CD14-positive monocyte (primary cell): ENCODE measurements at regions not wholly inside any gene's neighbourhood (a gene's known extent, or its start where the extent isn't known, plus 50 kb on each side); places are given as distances from the start of the nearest gene placed in this dataset.

Experiments used
- DNase-seq, 3 donors: peaks; one replicate each; pipeline ENCODE4 v3.0.0-alpha.2; 2011 to 2022
- H2AFZ ChIP-seq: 2 replicates; pipeline ENCODE4 v1.6.0; 2012; ENCODE audit warnings: mild to moderate bottlenecking, low read depth, low read length, inconsistent platforms; ENCODE audit not compliant: insufficient read depth, poor library complexity, severe bottlenecking
- H3K27ac ChIP-seq, 2 donors: 1 replicate in 1 of 2; 2 replicates in 1 of 2; pipeline ENCODE4 v1.5.1; 2012 to 2013; ENCODE audit warnings: low read length in 2 of 2, control low read depth in 1 of 2, inconsistent platforms in 1 of 2, low read depth in 1 of 2, mild to moderate bottlenecking in 1 of 2
- H3K27me3 ChIP-seq, 2 donors: one replicate each; pipeline versions ENCODE4 v1.6.0 to v1.6.1; 2011 to 2013; ENCODE audit warnings: low read length in 2 of 2; ENCODE audit not compliant: control insufficient read depth in 2 of 2, insufficient read depth in 2 of 2
- H3K36me3 ChIP-seq, 2 donors: replicated peaks in 1 of 2; 1 replicate in 1 of 2; 2 replicates in 1 of 2; pipeline versions ENCODE4 v1.5.1 to v1.6.1; 2012 to 2013; ENCODE audit warnings: low read length in 2 of 2, control low read depth in 1 of 2, inconsistent platforms in 1 of 2, mild to moderate bottlenecking in 1 of 2; ENCODE audit not compliant: insufficient read depth in 2 of 2, control insufficient read depth in 1 of 2
- H3K4me1 ChIP-seq, 2 donors: 1 replicate in 1 of 2; 2 replicates in 1 of 2; pipeline versions ENCODE4 v1.5.1 to v1.6.1; 2012 to 2013; ENCODE audit warnings: low read length in 2 of 2, control low read depth in 1 of 2, inconsistent platforms in 1 of 2, mild to moderate bottlenecking in 1 of 2, moderate library complexity in 1 of 2; ENCODE audit not compliant: insufficient read depth in 2 of 2, control insufficient read depth in 1 of 2
- H3K4me2 ChIP-seq: replicated peaks from 2 replicates; pipeline ENCODE3; 2012; ENCODE audit warnings: low read length, moderate library complexity, mild to moderate bottlenecking; ENCODE audit not compliant: poor library complexity, severe bottlenecking; ENCODE audit errors: extremely low read depth
- H3K4me3 ChIP-seq, 3 experiments: fragments of 200-600 bp in 1 of 3; sonication (generic) in 1 of 3; replicated peaks in 1 of 3; 1 replicate in 2 of 3; 2 replicates in 1 of 3; pipeline ENCODE4 v1.5.1; 2011 to 2013; ENCODE audit warnings: low read length in 3 of 3, mild to moderate bottlenecking in 3 of 3, control low read depth in 2 of 3, low read depth in 2 of 3, inconsistent platforms in 1 of 3, moderate library complexity in 1 of 3
- H3K79me2 ChIP-seq: 2 replicates; pipeline ENCODE4 v1.6.0; 2012; ENCODE audit warnings: mild to moderate bottlenecking, control low read depth, inconsistent platforms, low read length, moderate library complexity; ENCODE audit not compliant: insufficient read depth
- H3K9ac ChIP-seq: 2 replicates; pipeline ENCODE4 v1.6.0; 2017; ENCODE audit warnings: low read length, mild to moderate bottlenecking; ENCODE audit not compliant: insufficient read depth, poor library complexity, severe bottlenecking
- H3K9me3 ChIP-seq, 2 donors: replicated peaks in 1 of 2; 1 replicate in 1 of 2; 2 replicates in 1 of 2; pipeline versions ENCODE4 v1.5.1 to v1.6.1; 2012 to 2013; ENCODE audit warnings: low read length in 2 of 2, control low read depth in 1 of 2; ENCODE audit not compliant: control insufficient read depth in 1 of 2, insufficient read depth in 1 of 2
- H4K20me1 ChIP-seq: 2 replicates; pipeline ENCODE4 v1.6.0; 2012; ENCODE audit warnings: mild to moderate bottlenecking, low read length, control low read depth, moderate library complexity; ENCODE audit not compliant: insufficient read depth
- H3K27ac Mint-ChIP-seq, 7 donors: one replicate each; pipeline ENCODE4 v1.8.0; 2020; ENCODE audit warnings: mild to moderate bottlenecking in 7 of 7, mixed read lengths in 7 of 7, moderate library complexity in 6 of 7, inconsistent platforms in 2 of 7
- H3K27me3 Mint-ChIP-seq, 3 donors: one replicate each; pipeline ENCODE4 v1.8.0; 2021 to 2022; ENCODE audit warnings: low read depth in 3 of 3, mild to moderate bottlenecking in 3 of 3, mixed read lengths in 3 of 3, moderate library complexity in 3 of 3, inconsistent platforms in 1 of 3
- H3K36me3 Mint-ChIP-seq, 2 donors: one replicate each; pipeline ENCODE4 v1.8.0; 2020; ENCODE audit warnings: mixed read lengths in 2 of 2, inconsistent platforms in 1 of 2, mild to moderate bottlenecking in 1 of 2
- H3K4me1 Mint-ChIP-seq: one replicate; pipeline ENCODE4 v1.8.0; 2020; ENCODE audit warnings: mild to moderate bottlenecking, mixed read lengths
- H3K4me3 Mint-ChIP-seq, 2 donors: one replicate each; pipeline ENCODE4 v1.8.0; 2020; ENCODE audit warnings: mild to moderate bottlenecking in 2 of 2, mixed read lengths in 2 of 2, moderate library complexity in 1 of 2
- H3K9me3 Mint-ChIP-seq, 7 donors: one replicate each; pipeline ENCODE4 v1.8.0; 2020 to 2022; ENCODE audit warnings: mixed read lengths in 7 of 7, mild to moderate bottlenecking in 6 of 7, moderate library complexity in 6 of 7, inconsistent platforms in 2 of 7
- CTCF ChIP-seq: fragments of 200-600 bp; IDR thresholded peaks from one replicate; pipeline ENCODE4 v1.8.0; 2022; ENCODE audit warnings: antibody characterized with exemption, mild to moderate bottlenecking
- WGBS: methylation state at CpG from one replicate; pipeline ENCODE4 v1.1.5; 2013; ENCODE audit warnings: missing lambda C conversion rate; ENCODE audit not compliant: insufficient coverage; 5-methylcytosine and 5-hydroxymethylcytosine counted together
- intact Hi-C, 2 donors: fragments of 100-400 bp; cut with micrococcal nuclease; formaldehyde crosslinking; loops; one replicate each; pipeline versions ENCODE4 v1.15.0 to v1.15.1; 2023

- Mint-ChIP-seq H3K9me3 (peaks cover 12 to 26% (median 18%) of the 10 kb centered on the region in 7 donors), H3K27me3 (peaks cover 0 to 7% (median 2%) of the 10 kb centered on the region in 3 donors), H3K27ac (peak overlapping the region in 2 of 7 donors; percentile 25 to 46), H3K4me3 (no peak overlapping the region), H3K36me3 (no peaks in the 10 kb centered on the region), H3K4me1 (no peaks in the 10 kb centered on the region)
- intact Hi-C loops = no loop called here
- no peak overlapping the region for H3K4me2 ChIP-seq
- no peak for DNase-seq
- 94% methylated on average over 4 of the region's 9 CpGs for WGBS
- no peaks in the 10 kb centered on the region for H3K79me2 ChIP-seq
- H3K27me3 ChIP-seq = no peaks in the 10 kb centered on the region
- no peaks in the 10 kb centered on the region for H3K4me1 ChIP-seq
- no peaks in the 10 kb centered on the region for H4K20me1 ChIP-seq
- TF ChIP-seq CTCF = no peak
- H3K4me3 ChIP-seq = no peak overlapping the region
- H2AFZ ChIP-seq = no peak overlapping the region
- no peaks in the 10 kb centered on the region for H3K36me3 ChIP-seq
- H3K9me3 ChIP-seq = peaks cover 0 to 20% of the 10 kb centered on the region in 2 donors
- H3K27ac ChIP-seq = no peak overlapping the region
- no peak overlapping the region for H3K9ac ChIP-seq
Observed at GRCh38 chr10:20369863-20370736, 527.0 kb downstream of the NEBL start.

- Histone ChIP-seq H3K36me3 (no peaks in the 10 kb centered on the region), H3K27me3 (no peaks in the 10 kb centered on the region), H3K4me3 (no peak overlapping the region), H3K4me2 (no peak overlapping the region), H3K4me1 (no peaks in the 10 kb centered on the region), H3K9me3 (peaks cover 0 to 5% of the 10 kb centered on the region in 2 donors), H2AFZ (no peak overlapping the region), H3K79me2 (no peaks in the 10 kb centered on the region), H3K9ac (no peak overlapping the region), H4K20me1 (no peaks in the 10 kb centered on the region), H3K27ac (no peak overlapping the region)
- Mint-ChIP-seq H3K27ac (no peak overlapping the region), H3K36me3 (no peaks in the 10 kb centered on the region), H3K4me1 (no peaks in the 10 kb centered on the region), H3K9me3 (peaks cover 2 to 16% (median 9%) of the 10 kb centered on the region in 7 donors), H3K27me3 (peaks cover 2% of the 10 kb centered on the region in 3 donors), H3K4me3 (no peak overlapping the region)
- no peak for DNase-seq
- intact Hi-C loops = no loop called here
- no peak for TF ChIP-seq CTCF
Observed at GRCh38 chr10:20363684-20364083, 533.4 kb downstream of the NEBL start.
